ENCODE measurements at regions not wholly inside any gene's neighbourhood (a gene's known extent, or its start where the extent isn't known, plus 50 kb on each side); places are given as distances from the start of the nearest gene placed in this dataset.

- TF ChIP-seq CTCF (IDR thresholded peaks at IDR 0.05; ENCODE audit: low read depth, low read length, missing input control) (no peak), JUND (IDR thresholded peaks at IDR 0.05) (no peak), EGR1 (IDR thresholded peaks at IDR 0.05; ENCODE audit: low read depth in 2 of 2) (no peak), FOXA2 (IDR thresholded peaks at IDR 0.05) (no peak), MAX (IDR thresholded peaks at IDR 0.05) (no peak), GABPA (IDR thresholded peaks at IDR 0.05 in 1 of 2, conservative IDR thresholded peaks at IDR 0.05 in 1 of 2) (no peak), RAD21 (IDR thresholded peaks at IDR 0.05) (no peak)
Observed at GRCh38 chr4:141524841-141525240, 111.5 kb upstream of the IL15 start (continued).

- H3K4me3 ChIP-seq (ENCODE audit: low read depth in 1 of 3, low read length in 3 of 3) = no peak overlapping the region
- H3K27ac ChIP-seq (ENCODE audit: low read depth in 1 of 2, low read length in 2 of 2) = no peak overlapping the region
- peaks cover 2 to 8% (median 5%) of the 10 kb centered on the region in 4 donors for H3K9me3 ChIP-seq (ENCODE audit: control insufficient read depth in 4 of 4, low read length in 3 of 4)
- H3K36me3 ChIP-seq (ENCODE audit: control insufficient read depth in 4 of 4, insufficient read depth in 3 of 4, low read depth in 1 of 4, low read length in 3 of 4) = no peaks in the 10 kb centered on the region
- H3K9ac ChIP-seq (ENCODE audit: low read depth in 1 of 2, low read length in 2 of 2) = no peak overlapping the region
- TF ChIP-seq RAD21 (IDR thresholded peaks at IDR 0.05) (no peak), ZBTB33 (IDR thresholded peaks at IDR 0.05) (no peak), SP1 (IDR thresholded peaks at IDR 0.05) (no peak), YY1 (IDR thresholded peaks at IDR 0.05) (no peak), REST (IDR thresholded peaks at IDR 0.05) (no peak), GABPA (IDR thresholded peaks at IDR 0.05 in 1 of 2, conservative IDR thresholded peaks at IDR 0.05 in 1 of 2) (no peak), FOXA2 (IDR thresholded peaks at IDR 0.05) (no peak), TAF1 (conservative IDR thresholded peaks at IDR 0.05) (no peak), ATF3 (IDR thresholded peaks at IDR 0.05) (no peak), NR2F2 (IDR thresholded peaks at IDR 0.05) (no peak)
- no peak for DNase-seq (ENCODE audit: low spot score)
- H3K4me1 ChIP-seq (ENCODE audit: control insufficient read depth in 4 of 4, insufficient read depth in 4 of 4, low read length in 3 of 4) = no peaks in the 10 kb centered on the region
- no peaks in the 10 kb centered on the region for H3K27me3 ChIP-seq (ENCODE audit: control insufficient read depth in 4 of 4, insufficient read depth in 4 of 4, low read length in 3 of 4)
- 89% methylated on average over 4 of the region's 4 CpGs for WGBS
Observed at GRCh38 chr4:141530627-141531026, 105.8 kb upstream of the IL15 start.
